ENCODE measurements at regions not wholly inside any gene's neighbourhood (a gene's known extent, or its start where the extent isn't known, plus 50 kb on each side); places are given as distances from the start of the nearest gene placed in this dataset.
"Not testable (repeated sequence)": the region's sequence is repeated elsewhere in the genome, so short reads cannot be mapped to it uniquely, and the experiment has no call there.

DNA sequence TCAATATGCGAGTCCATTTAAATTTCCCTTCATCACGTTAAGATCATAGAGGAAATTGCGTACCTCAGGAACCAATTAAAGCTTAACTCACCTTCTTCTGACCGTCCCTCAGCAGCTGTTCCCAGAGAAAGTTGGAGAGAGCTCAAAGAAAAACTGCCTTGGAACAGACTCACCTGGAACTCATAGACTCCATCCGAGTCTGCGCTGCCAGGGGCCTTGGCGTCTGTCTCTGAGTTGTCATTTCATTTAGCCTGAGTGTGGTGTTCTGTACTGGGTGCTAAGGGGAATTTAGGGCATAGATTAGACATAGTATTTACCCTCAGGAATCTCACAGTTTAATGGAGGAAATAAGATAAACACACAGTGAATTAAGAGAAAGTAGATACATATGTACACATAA lies 892.7 kb downstream of the TLE1 start:
- DNase-seq = no peak

DNA sequence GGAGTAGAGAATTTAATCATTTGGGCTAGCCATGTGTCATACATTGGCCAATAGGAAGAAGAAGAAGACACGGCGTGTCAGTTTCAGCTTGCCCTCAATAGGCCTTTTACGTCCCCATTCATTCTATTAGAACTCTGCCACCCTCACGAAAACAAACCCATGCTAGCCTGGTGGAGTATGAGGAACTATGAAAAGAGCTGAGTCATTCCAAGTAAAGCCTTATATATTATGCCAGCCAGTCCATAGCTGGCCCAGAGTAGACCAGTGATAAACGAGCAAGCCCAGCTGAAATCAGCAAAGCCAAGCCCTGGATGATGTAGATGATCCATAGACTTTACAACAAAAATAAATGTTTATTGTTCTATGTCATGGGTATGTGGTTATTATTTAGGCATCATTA lies 895.1 kb downstream of the TLE1 start:
- no peak for DNase-seq

DNA sequence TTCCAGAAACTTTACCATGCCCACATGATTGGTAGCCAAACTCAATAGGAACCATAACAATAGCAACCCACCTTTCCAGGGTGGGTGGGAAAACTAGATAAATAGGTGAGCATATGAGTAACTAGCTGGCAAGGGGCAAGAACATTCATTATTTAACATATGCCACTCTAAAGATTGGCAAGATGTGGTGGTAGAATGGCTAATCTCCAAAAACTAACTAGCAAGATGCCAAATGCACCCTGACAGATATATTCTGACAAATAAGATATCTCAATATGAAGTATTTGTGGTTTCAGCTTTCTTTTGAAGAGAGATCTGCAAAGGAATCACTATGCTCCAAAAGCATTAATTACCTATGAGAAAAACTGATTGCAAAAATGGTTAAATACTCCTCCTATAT lies 895.6 kb downstream of the TLE1 start:
- no peak for DNase-seq

DNA sequence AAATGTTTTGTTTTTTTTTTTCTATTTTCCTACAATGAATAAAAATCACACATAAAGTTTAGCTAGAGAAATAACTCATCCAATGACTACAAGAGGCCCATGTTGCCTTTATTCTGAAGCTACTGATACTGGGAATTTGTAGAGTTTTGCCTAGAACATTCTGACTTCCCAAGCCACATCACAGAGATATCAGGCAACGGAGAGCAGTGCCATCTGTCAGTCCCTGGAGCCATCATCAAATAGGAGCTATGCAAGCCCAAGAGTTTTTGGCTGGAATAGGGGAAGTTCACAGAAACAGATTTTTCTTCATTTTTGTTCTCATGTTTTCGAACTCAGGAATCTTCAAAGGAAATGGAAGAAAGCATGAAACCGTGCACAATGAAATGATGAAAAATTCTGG lies 896.6 kb downstream of the TLE1 start:
- DNase-seq = no peak

DNA sequence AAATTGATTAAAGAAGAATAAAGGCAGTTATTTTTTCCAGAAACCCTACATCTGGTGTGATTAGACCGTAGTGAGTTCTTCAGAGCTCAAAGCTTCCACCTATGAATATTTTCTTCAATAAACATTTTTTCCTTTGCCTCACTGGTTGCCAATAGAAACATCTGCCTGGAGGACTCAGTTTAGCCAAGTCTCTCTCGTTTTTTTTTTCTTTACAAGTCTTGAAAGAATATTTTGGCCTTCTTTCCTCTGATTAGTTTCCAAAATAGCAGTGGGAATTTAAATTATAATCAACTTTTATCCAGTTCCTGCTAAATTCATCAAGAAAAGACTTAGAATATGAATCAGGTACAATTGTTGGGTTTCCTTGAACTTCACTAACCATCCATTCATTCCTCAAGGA lies 897.5 kb downstream of the TLE1 start:
- DNase-seq = no peak

DNA sequence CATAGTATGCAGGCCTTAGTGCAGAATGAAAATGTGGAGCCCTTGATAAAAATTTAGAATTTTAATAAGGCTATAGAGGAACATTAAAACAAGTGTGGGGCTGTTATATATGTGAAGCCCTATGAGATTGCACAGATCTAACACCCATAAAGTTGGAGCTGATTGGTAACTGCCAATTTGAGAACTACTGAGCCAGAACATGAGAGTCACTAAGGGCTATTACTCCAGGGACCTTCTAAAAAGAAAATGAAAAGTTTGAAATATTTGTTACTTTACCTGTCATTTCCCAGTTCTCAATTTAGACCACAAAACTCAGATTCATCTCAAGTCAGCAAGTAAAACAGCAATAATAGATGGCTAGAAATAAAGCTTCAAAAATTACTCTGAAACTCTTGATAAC lies 898.6 kb downstream of the TLE1 start:
- no peak for DNase-seq

DNA sequence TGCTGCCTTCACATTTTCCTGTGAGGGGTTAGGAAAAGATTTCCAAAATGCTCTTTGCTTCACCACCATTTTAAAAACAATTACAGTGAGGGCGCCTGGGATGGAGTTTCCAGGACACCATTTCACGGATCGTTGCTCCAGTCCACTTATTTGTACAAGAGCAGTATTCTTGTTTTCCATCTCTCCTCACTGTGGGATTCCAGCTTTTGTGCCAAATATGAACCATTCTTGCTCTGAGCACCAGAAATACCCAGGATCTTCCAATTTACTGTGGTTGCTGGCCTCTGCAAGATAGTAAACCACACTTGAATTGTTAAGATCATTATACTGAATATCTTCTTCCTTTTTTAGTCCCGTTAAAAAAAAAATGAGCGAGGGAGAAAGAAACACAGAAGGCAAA lies 899.5 kb downstream of the TLE1 start:
- no peak for DNase-seq

DNA sequence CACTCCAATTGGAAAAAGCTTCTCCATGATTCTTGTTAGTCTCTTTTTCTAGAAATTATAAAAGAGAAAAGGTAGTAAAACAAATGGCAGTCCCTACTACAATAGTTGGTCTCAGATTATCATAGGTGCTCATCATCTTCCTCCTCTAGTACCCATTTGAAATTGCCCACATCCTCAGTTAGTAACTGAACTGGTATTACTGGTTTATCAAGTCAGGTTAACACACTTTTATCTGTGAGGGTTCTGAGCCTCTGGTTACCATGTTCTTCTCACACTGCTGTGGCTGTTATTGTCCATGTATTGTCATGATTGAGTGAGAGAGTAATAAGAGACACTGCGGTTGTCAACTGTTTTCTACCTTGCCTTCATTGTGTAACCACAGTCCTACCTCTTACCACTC lies 901.7 kb downstream of the TLE1 start:
- no peak for DNase-seq

DNA sequence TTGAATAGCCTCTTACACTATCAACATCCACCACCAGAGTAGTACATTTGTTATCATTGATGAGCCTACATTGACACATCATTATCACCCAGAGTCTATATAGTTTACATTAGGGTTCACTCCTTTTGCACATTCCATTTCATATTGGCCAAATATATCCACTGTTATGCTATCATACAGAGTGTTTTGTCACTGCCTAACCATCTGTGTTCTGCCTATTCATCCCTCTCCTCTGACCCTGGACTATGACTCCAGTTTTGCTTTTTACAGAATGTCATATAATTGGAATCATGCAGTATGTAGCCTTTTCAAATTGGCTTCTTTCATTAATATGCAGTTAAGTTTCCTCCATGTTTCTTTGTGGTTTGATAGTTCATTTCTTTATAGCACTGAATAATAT lies 904.7 kb downstream of the TLE1 start:
- DNase-seq = no peak

DNA sequence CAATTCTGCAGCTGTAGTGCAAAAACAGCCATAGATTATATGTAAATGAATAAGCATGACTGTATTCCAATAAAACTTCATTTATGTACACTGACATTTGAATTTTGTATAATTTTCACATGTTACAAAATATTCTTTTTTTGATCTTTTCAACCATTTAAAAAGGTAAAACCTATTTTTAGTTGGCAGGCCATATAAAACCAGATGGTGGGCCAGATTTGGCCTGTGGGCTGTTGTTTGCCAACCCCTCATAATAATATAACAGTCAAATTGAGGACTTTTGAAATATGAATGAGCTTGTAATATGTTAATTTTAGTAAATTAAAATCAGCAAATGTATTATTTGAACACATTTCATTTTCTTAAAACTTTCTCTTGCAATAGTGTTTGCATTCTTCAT lies 913.4 kb downstream of the TLE1 start:
- DNase-seq = no peak

DNA sequence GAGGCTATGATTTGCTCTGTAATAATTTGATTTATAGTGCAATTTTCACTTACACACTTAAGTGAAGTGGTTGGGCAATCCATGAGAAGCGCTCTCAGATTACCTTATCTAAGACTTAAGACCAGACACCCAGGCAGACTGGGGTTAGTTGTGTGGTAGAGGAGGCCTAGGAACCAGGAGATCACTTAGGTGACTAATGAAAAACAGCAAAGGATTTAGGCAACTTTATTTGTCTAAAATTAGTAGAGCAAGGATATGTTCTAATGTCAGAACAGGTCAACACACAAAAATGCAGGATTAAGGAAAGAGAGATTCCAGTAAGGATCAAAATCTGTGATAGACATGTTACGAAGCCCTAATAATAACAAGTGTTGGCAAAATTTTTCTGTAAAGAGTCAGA lies 913.8 kb downstream of the TLE1 start:
- no peak for DNase-seq

DNA sequence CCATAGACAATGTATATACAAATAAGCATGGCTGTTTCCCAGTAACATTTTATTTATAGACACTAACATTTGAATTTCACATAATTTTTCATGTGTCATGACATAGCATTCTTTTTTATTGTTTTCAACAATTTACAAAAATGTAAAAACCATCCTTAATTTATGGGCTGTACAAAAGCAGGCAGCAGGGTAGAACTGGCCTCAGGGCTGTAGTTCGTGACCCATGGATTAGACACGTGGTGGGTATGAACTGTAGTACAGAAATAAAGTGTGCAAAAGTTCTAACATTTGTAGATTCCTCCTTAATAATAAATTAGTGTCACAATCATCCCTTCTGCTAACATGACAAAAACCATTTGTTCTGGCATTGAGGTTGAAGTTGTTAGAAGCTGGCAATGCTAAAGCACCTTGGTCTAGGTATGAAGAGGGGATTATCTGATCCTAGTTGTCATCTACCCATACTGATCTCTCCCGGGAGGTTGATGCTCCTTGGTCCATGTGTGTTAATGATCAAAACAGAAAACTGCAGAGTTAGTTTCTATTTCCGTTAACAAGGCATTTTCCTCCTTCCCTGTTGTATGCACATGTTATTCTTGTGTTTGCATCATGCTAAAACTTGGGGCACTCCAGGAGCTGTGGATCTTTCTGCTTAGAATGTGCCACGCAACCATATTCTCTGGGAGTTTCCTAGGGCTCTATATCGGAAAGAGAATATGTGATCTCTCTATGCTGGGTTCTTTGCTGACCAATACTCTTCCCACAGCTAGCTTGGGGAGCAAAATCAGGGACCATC lies 917.6 kb downstream of the TLE1 start:
- no peak for DNase-seq

DNA sequence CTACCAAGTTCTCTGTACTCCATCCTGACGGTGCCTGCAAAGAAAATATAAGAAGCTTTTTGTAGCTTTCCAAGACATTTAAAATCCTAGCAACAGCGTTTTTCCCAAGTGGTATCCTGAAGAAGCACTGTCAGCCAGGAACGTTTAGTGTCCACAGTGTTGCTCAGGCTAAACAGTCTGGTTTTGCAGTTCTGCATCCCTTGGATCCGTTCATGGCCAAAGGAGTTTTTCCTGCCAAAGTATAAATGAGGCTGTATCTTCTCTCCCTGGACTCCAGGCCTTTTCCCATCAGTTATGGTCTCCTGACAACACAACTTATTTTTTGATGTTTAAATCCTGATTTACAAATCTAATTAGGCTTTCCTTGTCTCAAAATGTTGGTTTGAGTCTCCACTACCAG lies 925.8 kb downstream of the TLE1 start:
- no peak for DNase-seq

DNA sequence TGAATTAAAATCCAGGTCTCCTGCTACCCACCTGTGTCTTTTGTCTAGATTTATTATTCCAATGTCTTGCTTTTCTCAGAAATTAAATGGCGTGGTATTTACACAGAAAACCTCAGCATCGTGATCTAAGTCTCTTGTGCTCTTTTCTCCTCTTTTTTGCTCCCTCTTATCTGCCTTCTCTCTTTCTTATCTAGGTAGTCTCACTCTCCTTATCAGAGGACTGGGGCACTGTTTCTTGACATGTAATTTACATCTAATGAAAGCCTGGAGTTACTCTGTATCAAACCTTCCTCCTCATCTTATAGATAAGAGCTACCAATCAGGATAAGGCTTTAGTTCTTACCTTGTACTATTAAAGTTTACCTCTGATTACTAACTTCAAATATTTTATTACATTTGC lies 933.8 kb downstream of the TLE1 start:
- no peak for DNase-seq

DNA sequence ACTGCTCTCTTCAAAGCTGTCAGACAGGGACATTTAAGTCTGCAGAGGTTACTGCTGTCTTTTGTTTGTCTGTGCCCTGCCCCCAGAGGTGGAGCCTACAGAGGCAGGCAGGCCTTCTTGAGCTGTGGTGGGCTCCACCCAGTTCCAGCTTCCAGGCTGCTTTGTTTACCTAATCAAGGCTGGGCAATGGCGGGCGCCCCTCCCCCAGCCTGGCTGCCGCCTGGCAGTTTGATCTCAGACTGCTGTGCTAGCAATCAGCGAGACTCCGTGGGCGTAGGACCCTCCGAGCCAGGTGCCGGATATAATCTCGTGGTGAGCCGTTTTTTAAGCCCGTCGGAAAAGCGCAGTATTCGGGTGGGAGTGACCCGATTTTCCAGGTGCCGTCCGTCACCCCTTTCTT lies 942.3 kb downstream of the TLE1 start:
- not testable (repeated sequence) for DNase-seq

DNA sequence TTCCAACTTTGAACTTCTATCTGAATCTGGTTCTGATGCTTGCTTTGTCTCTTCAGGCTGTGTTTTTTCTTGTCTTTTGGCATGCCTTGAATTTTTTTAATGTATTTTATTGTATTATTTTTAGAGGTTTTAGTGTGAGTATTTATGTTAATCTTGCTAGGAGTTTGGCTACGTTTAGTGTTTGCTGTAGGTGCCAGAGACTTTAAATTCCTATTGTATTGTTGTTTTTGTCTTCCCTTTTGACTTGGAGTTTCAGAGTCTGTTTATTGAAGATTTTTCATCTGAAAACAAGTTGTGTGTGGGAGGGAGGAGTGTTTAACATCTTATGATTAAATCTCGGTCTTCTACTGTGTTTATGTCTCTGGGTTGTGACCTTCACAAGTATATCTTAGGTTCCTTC lies 956.8 kb downstream of the TLE1 start:
- DNase-seq = no peak

DNA sequence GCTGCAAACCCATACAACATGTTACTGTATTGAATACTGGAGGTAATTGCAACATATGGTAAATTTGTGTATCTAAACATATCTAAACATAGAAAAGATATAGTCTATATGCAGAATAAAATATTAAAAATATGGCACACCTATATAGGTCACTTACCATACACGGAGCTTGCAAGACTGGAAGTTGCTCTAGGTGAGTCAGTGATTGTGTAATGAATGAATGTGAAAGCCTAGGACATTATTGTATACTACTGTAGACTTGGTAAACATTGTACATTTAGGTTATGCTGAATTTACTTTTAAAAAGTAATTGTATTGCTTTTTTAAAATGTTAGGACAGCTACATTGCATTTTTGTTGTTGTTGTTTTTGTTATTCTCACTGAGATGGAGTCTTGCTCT lies 968.8 kb downstream of the TLE1 start:
- no peak for DNase-seq

DNA sequence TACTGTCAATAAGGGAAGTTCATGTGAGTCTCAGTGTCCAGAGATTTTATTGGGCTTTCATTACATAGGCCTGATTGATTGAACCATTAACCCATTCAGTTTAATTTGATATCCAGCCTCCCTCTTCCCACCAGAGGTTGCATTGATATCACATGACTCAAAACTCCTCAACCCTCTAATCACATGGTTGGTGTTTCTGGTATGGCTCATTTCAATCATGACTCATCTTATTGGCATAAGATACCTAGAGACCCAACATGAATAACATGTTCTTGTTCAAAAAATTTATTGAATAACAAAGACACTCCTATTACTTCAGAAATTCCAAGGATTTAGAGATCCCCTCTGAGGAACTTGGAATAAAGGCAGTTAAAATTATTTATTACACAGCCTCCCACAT lies 982.2 kb downstream of the TLE1 start:
- DNase-seq = no peak

DNA sequence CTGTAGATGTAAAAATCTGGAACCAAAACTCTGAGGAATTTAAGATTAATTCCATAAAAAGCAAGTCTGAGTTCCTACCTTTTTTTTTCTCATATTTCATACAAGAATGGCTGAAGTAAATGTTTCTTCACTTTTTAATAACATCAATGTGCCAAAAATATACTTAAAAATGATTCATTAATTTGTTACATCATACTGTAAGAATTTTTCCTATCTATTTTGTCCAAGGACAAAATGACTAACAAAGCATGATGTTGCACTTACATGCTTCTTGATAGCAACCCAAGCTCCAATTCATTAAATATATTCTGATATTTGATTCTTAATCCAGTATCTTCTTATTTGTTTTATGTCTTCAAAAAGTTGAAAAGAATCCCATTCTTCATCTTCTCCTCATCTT lies 988.3 kb downstream of the TLE1 start:
- DNase-seq = no peak

DNA sequence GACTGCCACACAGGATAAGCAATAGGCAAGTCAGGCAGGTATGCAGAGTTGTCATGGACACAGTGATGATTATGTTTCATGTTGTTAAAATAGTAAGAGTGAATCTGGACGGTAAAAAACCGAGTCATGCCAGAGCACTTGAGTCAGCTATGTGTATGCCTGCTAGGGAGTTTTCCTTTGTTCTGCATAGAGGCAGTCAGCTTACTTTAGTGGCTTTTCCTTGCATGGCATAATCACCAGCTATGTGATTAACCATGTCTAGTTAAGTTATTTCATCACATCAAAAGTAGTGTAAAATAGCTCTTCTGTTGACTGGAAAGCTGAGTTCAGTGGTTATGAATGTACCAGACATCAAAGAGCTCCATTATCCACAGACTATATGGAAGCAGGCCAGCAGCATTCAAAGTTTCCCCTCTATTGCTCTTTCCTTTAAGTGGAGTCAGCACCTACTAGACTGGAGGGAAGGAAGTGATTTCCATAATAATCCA lies 989.8 kb downstream of the TLE1 start:
- DNase-seq = no peak

DNA sequence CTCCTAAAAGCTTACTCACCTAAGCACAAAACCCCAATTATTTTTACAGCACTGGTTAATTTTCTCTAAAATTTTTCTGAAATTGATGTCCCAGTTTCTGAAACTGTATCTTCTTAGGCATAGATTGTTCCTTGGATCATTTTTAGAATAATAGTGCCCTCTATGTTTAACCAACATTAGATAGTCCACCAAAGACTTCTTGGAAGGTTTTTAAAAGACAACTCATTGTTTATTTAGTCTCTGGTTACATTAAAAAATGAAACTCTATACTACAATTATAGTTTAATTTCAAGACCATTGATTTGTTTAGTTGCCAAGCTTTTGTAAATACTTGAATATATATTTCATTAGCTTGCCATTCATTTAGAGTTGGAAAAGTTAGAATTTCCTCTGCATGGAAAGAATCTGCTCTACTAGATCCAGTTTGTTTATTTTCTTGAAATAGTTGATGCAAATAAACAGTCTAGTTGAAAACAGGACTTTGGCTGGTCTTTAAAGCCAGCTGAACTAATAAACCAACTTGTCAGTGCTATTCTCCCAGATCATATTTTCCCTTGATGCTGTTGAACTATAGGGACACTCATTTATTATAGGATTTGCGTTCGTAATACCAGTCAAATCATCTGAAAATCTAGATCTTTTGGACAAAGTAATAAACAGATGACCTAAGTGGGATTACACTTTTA lies 990.5 kb downstream of the TLE1 start:
- no peak for DNase-seq

DNA sequence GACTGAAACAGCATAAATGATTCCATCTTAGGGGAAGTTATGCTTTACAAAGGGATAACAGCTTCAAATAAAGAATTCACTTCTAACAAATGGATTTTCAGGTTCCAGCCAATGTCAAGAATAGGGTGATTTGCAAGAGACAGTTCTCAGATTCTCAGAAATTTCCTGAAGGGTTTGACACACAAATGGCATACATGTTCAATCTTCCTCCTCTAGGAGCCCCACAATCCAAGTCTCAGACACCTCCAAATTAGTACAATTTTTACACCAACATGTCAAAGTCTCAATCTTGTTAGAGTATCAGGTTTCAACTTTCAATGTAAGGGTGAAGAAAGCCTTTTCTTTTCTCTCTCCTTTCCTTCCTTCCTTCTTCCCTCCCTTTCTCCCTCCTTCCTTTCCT lies 996.6 kb downstream of the TLE1 start:
- no peak for DNase-seq

DNA sequence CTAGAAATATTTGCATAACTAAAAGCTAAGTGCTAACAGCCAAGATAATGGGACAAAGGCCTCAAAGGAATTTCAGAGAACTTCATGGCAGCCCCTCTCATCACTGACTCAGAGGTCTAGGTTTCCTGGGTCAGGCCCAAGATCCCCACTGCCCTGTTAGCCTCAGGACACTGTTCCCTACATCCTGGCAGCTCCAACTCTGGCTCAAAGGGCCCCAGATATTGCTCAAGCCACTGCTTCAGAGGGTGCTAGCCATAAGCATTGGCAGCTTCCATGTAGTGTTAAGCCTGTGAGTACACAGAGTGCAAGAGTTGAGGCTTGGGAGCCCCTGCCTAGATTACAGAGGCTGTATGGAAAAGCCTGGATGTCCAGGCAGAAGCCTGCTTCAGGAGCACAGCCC lies 998.1 kb downstream of the TLE1 start:
- no peak for DNase-seq

DNA sequence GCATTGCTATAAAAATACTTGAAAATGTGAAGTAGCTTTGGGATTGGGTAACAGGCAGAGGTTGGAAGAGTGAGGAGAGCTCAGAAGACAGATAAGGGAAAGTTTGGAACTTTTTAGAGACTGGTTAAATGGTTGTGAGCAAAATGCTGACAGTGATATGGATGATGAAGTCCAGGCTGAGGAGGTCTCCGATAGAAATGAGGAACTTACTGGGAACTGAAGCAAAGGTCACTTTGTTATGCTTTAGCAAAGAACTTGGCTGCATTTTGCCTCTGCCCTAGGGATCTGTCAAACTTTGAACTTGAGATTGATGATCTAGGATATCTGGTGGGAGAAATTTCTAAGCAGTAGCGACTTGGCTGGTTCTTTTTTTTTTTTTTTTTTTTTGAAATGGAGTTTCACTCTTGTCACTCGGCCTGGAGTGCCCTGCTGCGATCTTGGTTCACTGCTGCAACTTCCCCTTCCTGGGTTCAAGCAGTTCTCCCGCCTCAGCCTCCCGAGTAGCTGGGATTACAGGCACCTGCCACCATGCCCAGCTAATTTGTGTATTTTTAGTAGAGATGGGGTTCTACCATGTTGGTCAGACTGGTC lies 998.9 kb downstream of the TLE1 start:
- DNase-seq = no peak

Data from NCI-H748 treated with DMSO at 0.1 percent for 48 hours (cell line).